ENCODE measurements at regions not wholly inside any gene's neighbourhood (a gene's known extent, or its start where the extent isn't known, plus 50 kb on each side); places are given as distances from the start of the nearest gene placed in this dataset.

GRCh38 chr1:229121845-229122436 is 149.0 kb upstream of the RAB4A start:
- TF ChIP-seq CENPBD1 (CRISPR knock-in tag; IDR thresholded peaks at IDR 0.05; ENCODE audit: borderline replicate concordance, low read depth) (no peak), ZNF607 (CRISPR knock-in tag; IDR thresholded peaks at IDR 0.05; ENCODE audit: borderline replicate concordance) (no peak), ZNF580 (CRISPR knock-in tag; IDR thresholded peaks at IDR 0.05; ENCODE audit: borderline replicate concordance, low read depth) (no peak), SMC3 (IDR thresholded peaks at IDR 0.05; ENCODE audit: low read length) (no peak), TBP (CRISPR knock-in tag; IDR thresholded peaks at IDR 0.05) (no peak)

All from HepG2 (cell line).